ENCODE measurements at regions not wholly inside any gene's neighbourhood (a gene's known extent, or its start where the extent isn't known, plus 50 kb on each side); places are given as distances from the start of the nearest gene placed in this dataset.

- ChIA-PET POLR2A (no interaction called here), CTCF (no interaction called here)
- TF ChIP-seq, protein P1, sequence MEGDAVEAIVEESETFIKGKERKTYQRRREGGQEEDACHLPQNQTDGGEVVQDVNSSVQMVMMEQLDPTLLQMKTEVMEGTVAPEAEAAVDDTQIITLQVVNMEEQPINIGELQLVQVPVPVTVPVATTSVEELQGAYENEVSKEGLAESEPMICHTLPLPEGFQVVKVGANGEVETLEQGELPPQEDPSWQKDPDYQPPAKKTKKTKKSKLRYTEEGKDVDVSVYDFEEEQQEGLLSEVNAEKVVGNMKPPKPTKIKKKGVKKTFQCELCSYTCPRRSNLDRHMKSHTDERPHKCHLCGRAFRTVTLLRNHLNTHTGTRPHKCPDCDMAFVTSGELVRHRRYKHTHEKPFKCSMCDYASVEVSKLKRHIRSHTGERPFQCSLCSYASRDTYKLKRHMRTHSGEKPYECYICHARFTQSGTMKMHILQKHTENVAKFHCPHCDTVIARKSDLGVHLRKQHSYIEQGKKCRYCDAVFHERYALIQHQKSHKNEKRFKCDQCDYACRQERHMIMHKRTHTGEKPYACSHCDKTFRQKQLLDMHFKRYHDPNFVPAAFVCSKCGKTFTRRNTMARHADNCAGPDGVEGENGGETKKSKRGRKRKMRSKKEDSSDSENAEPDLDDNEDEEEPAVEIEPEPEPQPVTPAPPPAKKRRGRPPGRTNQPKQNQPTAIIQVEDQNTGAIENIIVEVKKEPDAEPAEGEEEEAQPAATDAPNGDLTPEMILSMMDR (IDR thresholded peaks at IDR 0.05; ENCODE audit: low read depth, low read length): no peak
- DNase-seq (ENCODE audit: low read depth, low spot score): no peak
- Histone ChIP-seq H3K27ac (ENCODE audit: low read depth, low read length) (no peak overlapping the region), H3K27me3 (ENCODE audit: control insufficient read depth, insufficient read depth, low read length) (peaks cover 32% of the 10 kb centered on the region), H3K9me3 (ENCODE audit: control insufficient read depth, insufficient read depth, low read length) (no peaks in the 10 kb centered on the region), H3K4me3 (ENCODE audit: low read depth, low read length) (no peak overlapping the region)
Measured at GRCh38 chr14:22419620-22420019, 169.4 kb downstream of the DAD1 start.

- H3K9me3 ChIP-seq (ENCODE audit: control insufficient read depth, insufficient read depth, low read length): no peaks in the 10 kb centered on the region
- no peak overlapping the region for H3K27ac ChIP-seq (ENCODE audit: low read depth, low read length)
- ChIA-PET CTCF (no interaction called here), POLR2A (no interaction called here)
- no peak for DNase-seq (ENCODE audit: low read depth, low spot score)
- peaks cover 32% of the 10 kb centered on the region for H3K27me3 ChIP-seq (ENCODE audit: control insufficient read depth, insufficient read depth, low read length)
- H3K4me3 ChIP-seq (ENCODE audit: low read depth, low read length): no peak overlapping the region
- TF ChIP-seq, protein P1 (IDR thresholded peaks at IDR 0.05; ENCODE audit: low read depth, low read length): no peak
Measured at GRCh38 chr14:22418631-22419030, 170.4 kb downstream of the DAD1 start.

DNA sequence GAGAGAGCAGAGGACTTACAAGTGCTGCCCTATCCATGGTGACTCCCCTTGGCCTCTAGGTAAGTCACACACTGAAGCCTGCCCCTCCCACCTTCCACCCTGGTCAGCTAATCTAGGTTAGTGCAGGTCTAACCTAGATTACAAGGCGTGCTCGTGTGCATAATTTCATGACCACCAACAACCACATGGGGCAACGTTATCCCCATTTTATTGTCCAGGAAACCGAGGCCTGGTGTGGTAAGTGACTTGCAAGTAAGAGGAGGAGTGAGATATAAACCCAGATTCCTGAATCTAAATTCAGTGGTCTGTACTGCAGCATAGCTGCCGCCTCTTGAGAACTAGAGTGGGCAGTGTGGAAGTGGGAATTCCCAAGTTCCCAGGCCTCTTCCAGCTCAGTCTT, 171.1 kb downstream of the DAD1 start:
- ChIA-PET CTCF (no interaction called here), POLR2A (no interaction called here)
- no peak for DNase-seq (ENCODE audit: low read depth, low spot score)
- TF ChIP-seq, protein P1 (IDR thresholded peaks at IDR 0.05; ENCODE audit: low read depth, low read length): no peak
- Histone ChIP-seq H3K4me3 (ENCODE audit: low read depth, low read length) (no peak overlapping the region), H3K27me3 (ENCODE audit: control insufficient read depth, insufficient read depth, low read length) (peaks cover 29% of the 10 kb centered on the region), H3K27ac (ENCODE audit: low read depth, low read length) (no peak overlapping the region), H3K9me3 (ENCODE audit: control insufficient read depth, insufficient read depth, low read length) (no peaks in the 10 kb centered on the region)

GRCh38 chr14:22416193-22416592, 172.8 kb downstream of the DAD1 start:
- POLR2A ChIA-PET: interaction anchor here (0.6 kb wide), 1 partner anchor 20 kb away, joined by 3 read pairs; no protein-coding TSS in a partner anchor
- no peak for DNase-seq (ENCODE audit: low read depth, low spot score)
- H3K27ac ChIP-seq (ENCODE audit: low read depth, low read length): no peak overlapping the region
- no peak overlapping the region for H3K4me3 ChIP-seq (ENCODE audit: low read depth, low read length)
- CTCF ChIA-PET: no interaction called here
- H3K9me3 ChIP-seq (ENCODE audit: control insufficient read depth, insufficient read depth, low read length): no peaks in the 10 kb centered on the region
- TF ChIP-seq, protein P1 (IDR thresholded peaks at IDR 0.05; ENCODE audit: low read depth, low read length): no peak
- peaks cover 29% of the 10 kb centered on the region for H3K27me3 ChIP-seq (ENCODE audit: control insufficient read depth, insufficient read depth, low read length)

- CTCF ChIA-PET: no interaction called here
- H3K4me3 ChIP-seq (ENCODE audit: low read depth, low read length): no peak overlapping the region
- POLR2A ChIA-PET: no interaction called here
- no peak overlapping the region for H3K27ac ChIP-seq (ENCODE audit: low read depth, low read length)
- peaks cover 29% of the 10 kb centered on the region for H3K27me3 ChIP-seq (ENCODE audit: control insufficient read depth, insufficient read depth, low read length)
- no peak for DNase-seq (ENCODE audit: low read depth, low spot score)
- TF ChIP-seq, protein P1 (IDR thresholded peaks at IDR 0.05; ENCODE audit: low read depth, low read length): no peak
- H3K9me3 ChIP-seq (ENCODE audit: control insufficient read depth, insufficient read depth, low read length): no peaks in the 10 kb centered on the region
Measured at GRCh38 chr14:22415605-22415959, 173.4 kb downstream of the DAD1 start.
